Large intestine (tissue), 3 donors: ENCODE measurements at regions not wholly inside any gene's neighbourhood (a gene's known extent, or its start where the extent isn't known, plus 50 kb on each side); places are given as distances from the start of the nearest gene placed in this dataset.
"Not testable (repeated sequence)": the region's sequence is repeated elsewhere in the genome, so short reads cannot be mapped to it uniquely, and the experiment has no call there.

ENCODE experiments used
- DNase-seq, 2 donors: peaks; one replicate each; pipeline versions ENCODE4 v3.0.0 to v3.0.0-alpha.2; 2013
- H3K27ac ChIP-seq: one replicate; pipeline ENCODE4 v1.5.1; 2013; ENCODE audit warnings: low read length
- H3K27me3 ChIP-seq: 2 replicates; pipeline ENCODE4 v1.6.1; 2013; ENCODE audit warnings: low read length; ENCODE audit not compliant: control insufficient read depth, insufficient read depth
- H3K36me3 ChIP-seq: 2 replicates; pipeline ENCODE4 v1.6.1; 2013; ENCODE audit warnings: low read length; ENCODE audit not compliant: control insufficient read depth, insufficient read depth
- H3K4me1 ChIP-seq: one replicate; pipeline ENCODE4 v1.6.1; 2013; ENCODE audit warnings: low read length; ENCODE audit not compliant: control insufficient read depth, insufficient read depth
- H3K4me3 ChIP-seq: one replicate; pipeline ENCODE4 v1.5.1; 2013; ENCODE audit warnings: low read length
- H3K9me3 ChIP-seq: one replicate; pipeline ENCODE4 v1.6.1; 2013; ENCODE audit warnings: mild to moderate bottlenecking, low read depth, low read length, moderate library complexity; ENCODE audit not compliant: control insufficient read depth
- WGBS: methylation state at CpG from one replicate; pipeline ENCODE4 v1.1.5; 2013; ENCODE audit warnings: low lambda C conversion rate; ENCODE audit not compliant: insufficient coverage; 5-methylcytosine and 5-hydroxymethylcytosine counted together

- no peak for DNase-seq
- Histone ChIP-seq H3K27ac (no peak overlapping the region), H3K9me3 (no peaks in the 10 kb centered on the region), H3K27me3 (peaks cover 10% of the 10 kb centered on the region), H3K4me1 (no peaks in the 10 kb centered on the region), H3K36me3 (no peaks in the 10 kb centered on the region), H3K4me3 (no peak overlapping the region)
Observed at GRCh38 chr11:128151780-128152179, 435.6 kb downstream of the ETS1 start.

GRCh38 chr11:128151338-128151737 lies 436.0 kb downstream of the ETS1 start:
- Histone ChIP-seq H3K36me3 (no peaks in the 10 kb centered on the region), H3K27me3 (peaks cover 10% of the 10 kb centered on the region), H3K4me3 (no peak overlapping the region), H3K27ac (no peak overlapping the region), H3K9me3 (no peaks in the 10 kb centered on the region), H3K4me1 (no peaks in the 10 kb centered on the region)
- WGBS: no CpG with 5 or more reads among the region's 2 CpGs
- DNase-seq: no peak

GRCh38 chr11:128148208-128148607 lies 439.1 kb downstream of the ETS1 start:
- Histone ChIP-seq H3K27me3 (peaks cover 8% of the 10 kb centered on the region), H3K4me3 (no peak overlapping the region), H3K4me1 (no peaks in the 10 kb centered on the region), H3K36me3 (no peaks in the 10 kb centered on the region), H3K27ac (no peak overlapping the region), H3K9me3 (no peaks in the 10 kb centered on the region)
- no CpG with 5 or more reads among the region's 6 CpGs for WGBS
- DNase-seq: no peak

GRCh38 chr11:128146926-128147605 lies 440.3 kb downstream of the ETS1 start:
- H3K4me3 ChIP-seq: no peak overlapping the region
- peaks cover 8% of the 10 kb centered on the region for H3K27me3 ChIP-seq
- DNase-seq: no peak
- WGBS: no CpG with 5 or more reads among the region's 5 CpGs
- no peaks in the 10 kb centered on the region for H3K36me3 ChIP-seq
- H3K4me1 ChIP-seq: no peaks in the 10 kb centered on the region
- H3K9me3 ChIP-seq: no peaks in the 10 kb centered on the region
- H3K27ac ChIP-seq: no peak overlapping the region

GRCh38 chr11:128140293-128140692 lies 447.1 kb downstream of the ETS1 start:
- not testable (repeated sequence) for H3K4me3 ChIP-seq, DNase-seq, H3K9me3 ChIP-seq, H3K27ac ChIP-seq, H3K36me3 ChIP-seq, H3K27me3 ChIP-seq, H3K4me1 ChIP-seq
- no CpG with 5 or more reads among the region's 6 CpGs for WGBS

GRCh38 chr11:128135451-128135850 lies 451.9 kb downstream of the ETS1 start:
- DNase-seq: no peak
- peaks cover 4% of the 10 kb centered on the region for H3K27me3 ChIP-seq
- no peaks in the 10 kb centered on the region for H3K4me1 ChIP-seq
- H3K4me3 ChIP-seq: no peak overlapping the region
- no peaks in the 10 kb centered on the region for H3K36me3 ChIP-seq
- no peak overlapping the region for H3K27ac ChIP-seq
- no peaks in the 10 kb centered on the region for H3K9me3 ChIP-seq
- no CpG with 5 or more reads among the region's 2 CpGs for WGBS

GRCh38 chr11:128133501-128133900 lies 453.9 kb downstream of the ETS1 start:
- no CpG with 5 or more reads among the region's 3 CpGs for WGBS
- DNase-seq: peak in 1 of 2 donors; percentile 4
- peaks cover 4% of the 10 kb centered on the region for H3K27me3 ChIP-seq
- no peak overlapping the region for H3K27ac ChIP-seq
- no peaks in the 10 kb centered on the region for H3K36me3 ChIP-seq
- H3K4me1 ChIP-seq: no peaks in the 10 kb centered on the region
- H3K4me3 ChIP-seq: no peak overlapping the region
- no peaks in the 10 kb centered on the region for H3K9me3 ChIP-seq

- Histone ChIP-seq H3K4me1 (no peaks in the 10 kb centered on the region), H3K36me3 (no peaks in the 10 kb centered on the region), H3K9me3 (no peaks in the 10 kb centered on the region), H3K27ac (no peak overlapping the region), H3K27me3 (peaks cover 4% of the 10 kb centered on the region), H3K4me3 (no peak overlapping the region)
- no peak for DNase-seq
Observed at GRCh38 chr11:128130052-128130451, 457.3 kb downstream of the ETS1 start.

- Histone ChIP-seq H3K27me3 (no peaks in the 10 kb centered on the region), H3K4me3 (no peak overlapping the region), H3K36me3 (no peaks in the 10 kb centered on the region), H3K4me1 (no peaks in the 10 kb centered on the region), H3K27ac (no peak overlapping the region), H3K9me3 (no peaks in the 10 kb centered on the region)
- WGBS: 100% methylated on average over 1 of the region's 3 CpGs
- DNase-seq: no peak
Observed at GRCh38 chr11:128125723-128126122, 461.6 kb downstream of the ETS1 start.

- no peak for DNase-seq
Observed at GRCh38 chr11:128116885-128117284, 470.5 kb downstream of the ETS1 start.

GRCh38 chr11:128116447-128116846 lies 470.9 kb downstream of the ETS1 start:
- Histone ChIP-seq H3K9me3 (no peaks in the 10 kb centered on the region), H3K36me3 (no peaks in the 10 kb centered on the region), H3K27me3 (no peaks in the 10 kb centered on the region), H3K27ac (no peak overlapping the region), H3K4me1 (no peaks in the 10 kb centered on the region), H3K4me3 (no peak overlapping the region)
- no peak for DNase-seq
- 90% methylated on average over 2 of the region's 4 CpGs for WGBS

More at GRCh38 chr11:128116885-128117284, 470.5 kb downstream of the ETS1 start:
- no peaks in the 10 kb centered on the region for H3K36me3 ChIP-seq
- H3K9me3 ChIP-seq: no peaks in the 10 kb centered on the region
- no peak overlapping the region for H3K27ac ChIP-seq
- H3K27me3 ChIP-seq: no peaks in the 10 kb centered on the region
- H3K4me1 ChIP-seq: no peaks in the 10 kb centered on the region
- 33% methylated on average over 3 of the region's 7 CpGs for WGBS
- no peak overlapping the region for H3K4me3 ChIP-seq
